K562 (cell line): ENCODE measurements at regions not wholly inside any gene's neighbourhood (a gene's known extent, or its start where the extent isn't known, plus 50 kb on each side); places are given as distances from the start of the nearest gene placed in this dataset.

Source experiments
- ATAC-seq: fragments of 200-7000 bp; cut with Tn5 transposase; 3 replicates; pipeline ENCODE4 v1.9.1; 2020; ENCODE audit warnings: moderate library complexity
- BruUV-seq: library from RNA; stranded (reverse); fragments of 400-500 nt; replicated peaks from 2 replicates; lab custom pipeline; 2021; lab: Mats Ljungman, UMichigan
- CTCF ChIA-PET: fragments of 300-600 bp; formaldehyde crosslinking; extraction: SDS; loops from one replicate; lab custom pipeline; 2021; ENCODE audit warnings: low intra/inter-chr PET ratio; lab: Yijun Ruan, JAX
- POLR2A ChIA-PET: fragments of 300-600, 350-650 bp; sonication (Branson Sonifier 250); formaldehyde crosslinking; extraction: SDS; loops from one replicate; lab custom pipeline; 2021; ENCODE audit warnings: antibody characterized with exemption, inconsistent platforms; lab: Yijun Ruan, JAX
- DNase-seq, 4 experiments: peaks; one replicate each; pipeline versions ENCODE4 v3.0.0 to v3.0.0-alpha.2; 2011 to 2018; ENCODE audit warnings: low spot score in 3 of 4, mixed read lengths in 3 of 4; ENCODE audit errors: extremely low read depth in 1 of 4
- FAIRE-seq: peaks from 2 replicates; lab custom pipeline; 2011; peaks lifted over from hg19 to GRCh38; lab: Jason Lieb, UNC
- H2AFZ ChIP-seq: 2 replicates; pipeline ENCODE4 v1.6.0; 2011; ENCODE audit warnings: low read depth, low read length, control low read depth, inconsistent platforms
- H3K27ac ChIP-seq: fragments of 200-600 bp; 3 replicates; pipeline ENCODE4 v1.8.0; 2011; ENCODE audit warnings: low read depth, mild to moderate bottlenecking, control low read depth, inconsistent platforms, low read length, moderate library complexity, mixed read lengths; ENCODE audit errors: extremely low read depth
- H3K27me3 ChIP-seq, 2 experiments: fragments of 300-600 bp in 1 of 2; 2 replicates in 1 of 2; 3 replicates in 1 of 2; pipeline versions ENCODE4 v1.6.0 to v1.8.0; 2011; ENCODE audit warnings: inconsistent platforms in 2 of 2, low read length in 2 of 2, mild to moderate bottlenecking in 1 of 2, mixed read lengths in 1 of 2, moderate library complexity in 1 of 2; ENCODE audit not compliant: control insufficient read depth in 2 of 2, insufficient read depth in 2 of 2
- H3K36me3 ChIP-seq: fragments of 300-600 bp; 3 replicates; pipeline ENCODE4 v1.8.0; 2011; ENCODE audit warnings: mild to moderate bottlenecking, low read length, inconsistent platforms; ENCODE audit not compliant: control insufficient read depth, insufficient read depth
- H3K4me1 ChIP-seq, 2 experiments: fragments of 200-600 bp in 1 of 2; replicated peaks in 1 of 2; 2 replicates in 1 of 2; 3 replicates in 1 of 2; pipeline versions ENCODE4 v1.5.1 to v1.8.0; 2011; ENCODE audit warnings: inconsistent platforms in 2 of 2, low read length in 2 of 2, mild to moderate bottlenecking in 1 of 2, mixed read lengths in 1 of 2, moderate library complexity in 1 of 2; ENCODE audit not compliant: control insufficient read depth in 2 of 2, insufficient read depth in 2 of 2
- H3K4me2 ChIP-seq: 2 replicates; pipeline ENCODE4 v1.6.1; 2011; ENCODE audit warnings: low read length, control low read depth, inconsistent platforms, mixed read lengths; ENCODE audit not compliant: insufficient read depth
- H3K4me3 ChIP-seq: fragments of 200-600 bp; sonication (generic), shearing (Covaris generic); 2 replicates; pipeline ENCODE4 v1.5.1; 2016; ENCODE audit warnings: control low read depth, inconsistent platforms
- H3K79me2 ChIP-seq: fragments of 200-600 bp; 3 replicates; pipeline ENCODE4 v1.8.0; 2011; ENCODE audit warnings: low read length, inconsistent platforms; ENCODE audit not compliant: control insufficient read depth, insufficient read depth
- H3K9ac ChIP-seq, 2 experiments: 2 replicates each; pipeline versions ENCODE4 v1.6.0 to v1.6.1; 2011; ENCODE audit warnings: low read depth in 2 of 2, low read length in 2 of 2, control low read depth in 1 of 2, inconsistent platforms in 1 of 2, mild to moderate bottlenecking in 1 of 2, mixed read lengths in 1 of 2; ENCODE audit not compliant: insufficient read depth in 1 of 2
- H3K9me1 ChIP-seq: one replicate; pipeline ENCODE4 v1.6.0; 2011; ENCODE audit warnings: inconsistent platforms, mild to moderate bottlenecking, low read length, moderate library complexity; ENCODE audit not compliant: control insufficient read depth, insufficient read depth
- H3K9me3 ChIP-seq: replicated peaks from 2 replicates; pipeline ENCODE4 v1.5.1; 2011; ENCODE audit warnings: low read depth, low read length, inconsistent platforms; ENCODE audit not compliant: control insufficient read depth, insufficient read depth
- H4K20me1 ChIP-seq: replicated peaks from 2 replicates; pipeline ENCODE4 v1.6.1; 2011; ENCODE audit warnings: low read length, inconsistent platforms, mixed read lengths; ENCODE audit not compliant: control insufficient read depth, insufficient read depth
- GABPB1 ChIP-seq: sonication (generic); formaldehyde crosslinking; IDR thresholded peaks from 2 replicates; pipeline ENCODE4 v1.8.0; 2022; ENCODE audit warnings: mild to moderate bottlenecking, missing genetic modification reagents
- ZNF253 ChIP-seq: fragments of 250-450 bp; sonication (Bioruptor Pico); conservative IDR thresholded peaks from 2 replicates; pipeline ENCODE4 v1.6.1; 2021; ENCODE audit warnings: mild to moderate bottlenecking
- WGBS: fragments of 100-300 bp; shearing (Covaris generic); methylation state at CpG from one replicate; pipeline ENCODE4 v1.1.6; 2016; ENCODE audit warnings: low coverage, mixed read lengths; ENCODE audit not compliant: insufficient coverage; ENCODE audit errors: missing lambda C conversion rate; 5-methylcytosine and 5-hydroxymethylcytosine counted together
- in situ Hi-C: fragments of 300-500 bp; cut with MboI; formaldehyde crosslinking; loops from 4 replicates; pipeline ENCODE4 v1.15.0; 2018; ENCODE audit warnings: inconsistent platforms, mixed read lengths
- intact Hi-C: fragments of 100-400 bp; cut with micrococcal nuclease; formaldehyde crosslinking; loops from 2 replicates; pipeline ENCODE4 v1.14.2; 2022

DNA sequence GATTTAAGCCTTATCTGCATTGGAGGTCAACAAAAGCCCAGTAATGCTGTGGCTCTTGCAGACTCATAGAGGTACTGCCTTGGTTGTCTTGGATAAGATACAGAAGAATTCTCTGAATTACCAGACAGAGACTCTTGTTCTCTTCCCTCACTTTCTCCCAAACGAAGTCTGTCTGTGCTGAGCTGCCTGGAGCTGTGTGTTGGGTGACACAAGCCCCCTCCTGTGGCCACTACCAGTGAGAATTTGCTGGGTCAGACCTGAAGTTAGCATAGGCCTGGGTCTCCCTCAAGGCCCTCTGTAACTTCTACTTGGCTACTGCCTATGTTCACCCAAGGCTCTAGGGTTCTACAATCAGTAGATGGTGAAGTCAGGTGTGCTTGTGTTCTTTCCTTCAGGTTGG lies 413.0 kb downstream of the PCDH20 start:
- Histone ChIP-seq H4K20me1 (no peaks in the 10 kb centered on the region), H3K36me3 (no peaks in the 10 kb centered on the region), H2AFZ (no peak overlapping the region), H3K27ac (no peak overlapping the region), H3K9ac (no peak overlapping the region), H3K4me3 (no peak overlapping the region), H3K27me3 (no peaks in the 10 kb centered on the region), H3K4me1 (no peaks in the 10 kb centered on the region), H3K4me2 (no peak overlapping the region), H3K9me3 (no peaks in the 10 kb centered on the region; the same call in 1 of the 2 replicates), H3K9me1 (no peaks in the 10 kb centered on the region), H3K79me2 (no peaks in the 10 kb centered on the region)
- TF ChIP-seq GABPB1 (CRISPR knock-in tag): no peak
- in situ Hi-C loops (no loop called here), intact Hi-C loops (no loop called here)
- no TSS peak for BruUV-seq
- no CpG with 5 or more reads among the region's 1 CpG for WGBS
- ATAC-seq: no peak
- ChIA-PET CTCF (no interaction called here), POLR2A (no interaction called here)
- FAIRE-seq: no peak
- DNase-seq: no peak

DNA sequence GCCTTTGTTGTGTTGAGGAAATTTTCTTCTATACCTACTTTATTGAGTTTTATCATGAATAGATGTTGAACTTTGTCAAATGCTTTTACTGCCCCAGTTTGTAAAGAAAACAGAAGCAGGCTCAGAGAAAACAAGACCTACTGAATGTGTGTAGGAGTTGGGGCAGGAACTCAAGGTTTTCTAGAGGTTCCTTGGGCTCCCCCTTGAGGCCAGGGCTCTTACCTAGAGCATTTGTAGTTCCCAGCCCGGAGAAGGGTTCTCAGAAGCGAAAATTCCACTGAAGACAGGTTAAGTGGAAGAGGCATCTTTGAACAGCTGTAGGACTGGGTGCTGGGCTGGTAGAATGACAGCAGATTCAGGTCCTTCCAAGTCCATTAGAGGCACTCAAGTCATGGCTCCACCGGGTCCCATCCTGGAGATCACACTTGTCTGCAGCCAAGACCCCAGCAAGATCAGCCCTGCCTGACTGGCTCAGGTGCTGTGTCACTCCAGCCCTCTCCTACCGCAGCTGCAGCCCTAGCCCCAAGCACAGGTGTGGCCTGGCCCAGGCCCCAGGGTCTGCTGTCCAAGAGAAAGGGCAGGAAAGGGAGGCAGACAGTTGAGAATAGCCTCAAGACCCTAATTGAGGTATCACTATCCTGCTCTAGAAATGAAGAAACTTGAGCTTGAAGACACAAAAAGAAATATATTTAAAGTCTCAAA lies 425.5 kb downstream of the PCDH20 start:
- no peaks in the 10 kb centered on the region for H3K9me3 ChIP-seq
- DNase-seq (no peak), ATAC-seq (no peak), FAIRE-seq (no peak)
- in situ Hi-C loops (no loop called here), intact Hi-C loops (no loop called here)
- 2% methylated on average over 4 of the region's 4 CpGs for WGBS
- BruUV-seq: no TSS peak
- no peaks in the 10 kb centered on the region for H4K20me1 ChIP-seq
- no peak overlapping the region for H3K9ac ChIP-seq
- ChIA-PET CTCF (no interaction called here), POLR2A (no interaction called here)
- H3K4me3 ChIP-seq: no peak overlapping the region
- H3K27me3 ChIP-seq: no peaks in the 10 kb centered on the region
- H3K4me2 ChIP-seq: no peak overlapping the region
- TF ChIP-seq ZNF253 (CRISPR knock-in tag): no peak
- no peaks in the 10 kb centered on the region for H3K9me1 ChIP-seq
- H2AFZ ChIP-seq: no peak overlapping the region
- no peaks in the 10 kb centered on the region for H3K36me3 ChIP-seq
- no peaks in the 10 kb centered on the region for H3K4me1 ChIP-seq
- H3K27ac ChIP-seq: no peak overlapping the region
- no peaks in the 10 kb centered on the region for H3K79me2 ChIP-seq
